ENCODE measurements at regions not wholly inside any gene's neighbourhood (a gene's known extent, or its start where the extent isn't known, plus 50 kb on each side); places are given as distances from the start of the nearest gene placed in this dataset.

DNA sequence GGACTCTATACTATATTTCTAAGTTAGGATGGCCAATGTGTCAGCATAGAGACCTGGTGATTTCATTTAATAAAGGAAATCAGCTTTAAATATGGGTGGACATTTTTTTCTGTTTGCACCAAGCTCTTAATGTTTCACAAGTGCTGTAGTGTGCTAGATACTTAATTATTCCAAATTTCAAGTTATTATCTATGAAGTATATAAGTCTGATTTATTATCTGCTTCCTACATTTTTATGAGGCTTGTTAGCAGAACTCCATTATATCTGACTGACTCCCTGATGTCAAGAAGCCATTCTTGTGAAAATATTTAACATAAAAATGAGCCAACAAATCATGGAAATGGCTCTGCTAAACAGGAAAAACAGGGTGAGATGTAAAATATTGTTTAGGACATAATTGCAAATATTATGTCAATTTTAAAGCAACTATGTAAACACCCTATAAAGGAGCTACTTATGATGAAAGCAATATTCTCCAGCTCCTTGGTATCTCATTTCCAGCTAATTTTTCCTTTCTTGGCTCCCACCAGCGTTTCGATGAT is 1415.2 kb downstream of the GATA3 start:
- Histone ChIP-seq H3K27me3 (ENCODE audit: control insufficient read depth, insufficient read depth, low read length) (no peaks in the 10 kb centered on the region), H3K9me3 (ENCODE audit: control insufficient read depth in 2 of 3, insufficient read depth in 1 of 3, low read length in 3 of 3) (no peaks in the 10 kb centered on the region), H3K9ac (ENCODE audit: low read length in 3 of 3) (no peak overlapping the region), H3K4me1 (ENCODE audit: control insufficient read depth in 2 of 3, insufficient read depth in 2 of 3, low read depth in 1 of 3, low read length in 3 of 3) (no peaks in the 10 kb centered on the region), H3K4me3 (ENCODE audit: low read length in 3 of 3) (no peak overlapping the region), H3K27ac (ENCODE audit: low read depth in 2 of 2, low read length in 2 of 2) (no peak overlapping the region), H3K36me3 (ENCODE audit: control insufficient read depth in 2 of 3, insufficient read depth in 3 of 3, low read length in 3 of 3) (no peaks in the 10 kb centered on the region)
- DNase-seq (no peak), FAIRE-seq (no peak)
- intact Hi-C loops (cut with DNase I): no loop called here
- TF ChIP-seq, protein P1, sequence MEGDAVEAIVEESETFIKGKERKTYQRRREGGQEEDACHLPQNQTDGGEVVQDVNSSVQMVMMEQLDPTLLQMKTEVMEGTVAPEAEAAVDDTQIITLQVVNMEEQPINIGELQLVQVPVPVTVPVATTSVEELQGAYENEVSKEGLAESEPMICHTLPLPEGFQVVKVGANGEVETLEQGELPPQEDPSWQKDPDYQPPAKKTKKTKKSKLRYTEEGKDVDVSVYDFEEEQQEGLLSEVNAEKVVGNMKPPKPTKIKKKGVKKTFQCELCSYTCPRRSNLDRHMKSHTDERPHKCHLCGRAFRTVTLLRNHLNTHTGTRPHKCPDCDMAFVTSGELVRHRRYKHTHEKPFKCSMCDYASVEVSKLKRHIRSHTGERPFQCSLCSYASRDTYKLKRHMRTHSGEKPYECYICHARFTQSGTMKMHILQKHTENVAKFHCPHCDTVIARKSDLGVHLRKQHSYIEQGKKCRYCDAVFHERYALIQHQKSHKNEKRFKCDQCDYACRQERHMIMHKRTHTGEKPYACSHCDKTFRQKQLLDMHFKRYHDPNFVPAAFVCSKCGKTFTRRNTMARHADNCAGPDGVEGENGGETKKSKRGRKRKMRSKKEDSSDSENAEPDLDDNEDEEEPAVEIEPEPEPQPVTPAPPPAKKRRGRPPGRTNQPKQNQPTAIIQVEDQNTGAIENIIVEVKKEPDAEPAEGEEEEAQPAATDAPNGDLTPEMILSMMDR (IDR thresholded peaks at IDR 0.05; ENCODE audit: borderline replicate concordance, extremely low read depth, insufficient read depth): no peak

DNA sequence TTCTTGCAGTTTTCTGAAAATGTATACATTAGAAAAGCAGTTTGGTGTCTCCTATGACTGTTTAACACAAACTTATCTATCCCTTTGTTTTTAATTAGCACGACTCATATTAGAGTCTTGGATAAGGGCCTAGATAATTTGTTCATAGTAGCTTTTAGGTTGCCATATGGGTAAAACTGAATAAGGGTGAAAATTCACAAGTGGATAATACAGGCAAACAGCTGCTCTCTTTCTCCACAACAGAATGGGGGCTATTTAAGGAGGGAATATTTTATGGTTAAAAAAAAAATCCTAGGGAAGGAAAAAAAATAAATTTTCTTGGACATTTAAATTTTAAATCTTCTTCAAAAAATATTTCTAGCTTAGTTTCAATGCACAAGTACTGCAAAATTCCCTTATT is 1416.1 kb downstream of the GATA3 start:
- H3K27me3 ChIP-seq (ENCODE audit: control insufficient read depth, insufficient read depth, low read length): no peaks in the 10 kb centered on the region
- no peaks in the 10 kb centered on the region for H3K9me3 ChIP-seq (ENCODE audit: control insufficient read depth in 2 of 3, insufficient read depth in 1 of 3, low read length in 3 of 3)
- DNase-seq (no peak), FAIRE-seq (no peak)
- intact Hi-C loops (cut with DNase I): no loop called here
- TF ChIP-seq, protein P1 (IDR thresholded peaks at IDR 0.05; ENCODE audit: borderline replicate concordance, extremely low read depth, insufficient read depth): no peak
- no peak overlapping the region for H3K4me3 ChIP-seq (ENCODE audit: low read length in 3 of 3)
- no peak overlapping the region for H3K9ac ChIP-seq (ENCODE audit: low read length in 3 of 3)
- H3K27ac ChIP-seq (ENCODE audit: low read depth in 2 of 2, low read length in 2 of 2): no peak overlapping the region
- no peaks in the 10 kb centered on the region for H3K4me1 ChIP-seq (ENCODE audit: control insufficient read depth in 2 of 3, insufficient read depth in 2 of 3, low read depth in 1 of 3, low read length in 3 of 3)
- no peaks in the 10 kb centered on the region for H3K36me3 ChIP-seq (ENCODE audit: control insufficient read depth in 2 of 3, insufficient read depth in 3 of 3, low read length in 3 of 3)

DNA sequence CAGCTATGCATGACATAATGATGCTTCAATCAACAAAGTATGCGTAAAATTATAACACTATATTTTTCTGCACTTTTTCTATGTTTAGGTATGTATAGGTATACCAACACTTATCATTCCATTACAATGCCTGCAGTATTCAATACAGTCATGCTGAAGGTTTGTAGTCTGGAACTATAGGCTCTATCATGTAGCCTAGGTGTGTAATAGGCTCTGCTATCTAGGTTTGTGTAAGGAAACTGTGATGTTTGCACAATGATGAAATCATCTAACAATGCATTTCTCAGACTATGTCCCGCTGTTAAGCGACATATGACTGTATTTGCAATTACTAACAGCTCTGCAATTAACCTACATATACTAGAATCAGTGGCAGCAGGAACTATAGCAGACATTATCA is 1447.5 kb downstream of the GATA3 start:
- no peaks in the 10 kb centered on the region for H3K9me3 ChIP-seq (ENCODE audit: control insufficient read depth in 2 of 3, insufficient read depth in 1 of 3, low read length in 3 of 3)
- FAIRE-seq: no peak

More for the DNA sequence above, 1447.5 kb downstream of the GATA3 start:
- TF ChIP-seq, protein P1 (IDR thresholded peaks at IDR 0.05; ENCODE audit: borderline replicate concordance, extremely low read depth, insufficient read depth): no peak
- no peak overlapping the region for H3K4me3 ChIP-seq (ENCODE audit: low read length in 3 of 3)
- no peaks in the 10 kb centered on the region for H3K36me3 ChIP-seq (ENCODE audit: control insufficient read depth in 2 of 3, insufficient read depth in 3 of 3, low read length in 3 of 3)
- no peaks in the 10 kb centered on the region for H3K27me3 ChIP-seq (ENCODE audit: control insufficient read depth, insufficient read depth, low read length)
- no peak overlapping the region for H3K9ac ChIP-seq (ENCODE audit: low read length in 3 of 3)
- no peak overlapping the region for H3K27ac ChIP-seq (ENCODE audit: low read depth in 2 of 2, low read length in 2 of 2)
- DNase-seq: no peak
- no peaks in the 10 kb centered on the region for H3K4me1 ChIP-seq (ENCODE audit: control insufficient read depth in 2 of 3, insufficient read depth in 2 of 3, low read depth in 1 of 3, low read length in 3 of 3)
- intact Hi-C loops (cut with DNase I): no loop called here

All from kidney (tissue), 13 donors.